ENCODE measurements at regions not wholly inside any gene's neighbourhood (a gene's known extent, or its start where the extent isn't known, plus 50 kb on each side); places are given as distances from the start of the nearest gene placed in this dataset.

DNA sequence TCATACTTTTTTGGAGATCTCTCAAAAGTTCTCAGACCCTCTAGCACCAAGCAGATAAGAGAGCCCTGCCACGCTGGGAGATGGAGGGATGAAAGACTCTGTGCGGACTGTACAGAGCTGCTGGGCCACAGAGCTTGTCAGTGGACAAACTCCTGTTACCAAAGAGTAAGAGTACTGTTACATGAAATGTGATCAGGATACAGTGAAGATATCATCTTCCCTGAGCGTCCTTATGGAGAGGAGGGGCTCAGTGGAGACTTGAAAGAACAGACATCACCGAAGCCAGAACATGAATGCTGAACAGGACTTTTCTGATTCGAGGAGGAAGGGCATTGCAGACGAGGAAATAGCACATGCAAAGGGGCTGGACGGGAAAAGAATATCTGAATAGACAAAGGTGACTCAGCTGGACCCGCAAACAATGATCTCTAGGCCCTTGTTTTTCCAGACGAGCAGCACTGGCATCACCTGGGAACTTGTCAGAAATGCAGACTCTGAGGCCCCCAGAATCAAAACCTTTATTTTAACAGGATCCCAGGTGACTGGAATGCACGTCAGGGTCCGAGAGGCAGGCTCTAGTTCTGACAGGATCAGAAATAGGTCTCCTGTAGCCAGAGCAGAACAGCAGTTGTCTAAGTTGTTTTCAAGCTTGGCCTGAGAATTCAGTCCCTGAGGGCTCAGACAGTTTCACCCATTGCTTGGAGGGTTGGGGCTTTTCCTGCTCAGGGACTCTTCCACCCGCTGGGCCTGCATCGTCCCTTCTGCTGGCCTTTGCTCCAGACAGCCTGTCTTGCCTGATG lies 277.9 kb downstream of the RPLP1 start:
- DNase-seq (ENCODE audit: low spot score), result no peak

GRCh38 chr15:69731081-69731330 lies 278.4 kb downstream of the RPLP1 start:
- no peak for ATAC-seq
- DNase-seq (ENCODE audit: low spot score), result no peak

More for the DNA sequence above, 277.9 kb downstream of the RPLP1 start:
- no peak for ATAC-seq

DNA sequence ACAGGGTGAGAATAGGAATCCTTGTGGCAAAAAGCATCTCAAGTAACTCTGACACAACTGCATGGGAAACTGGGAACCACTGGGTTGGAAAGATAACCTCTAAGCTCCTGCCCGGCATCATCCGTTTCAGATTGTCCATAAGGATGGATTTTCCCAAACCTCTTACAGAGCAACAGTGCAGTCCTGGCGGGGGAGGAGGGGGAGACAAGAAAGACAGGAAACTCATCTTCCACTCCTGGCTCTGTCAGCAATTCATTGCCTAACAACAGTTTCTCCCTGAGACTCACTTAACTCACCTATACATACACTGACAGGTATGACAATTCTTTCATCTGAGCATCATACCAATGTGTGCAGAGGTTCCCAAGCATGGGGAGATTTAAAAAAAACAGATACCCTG lies 279.0 kb downstream of the RPLP1 start:
- ATAC-seq (no peak), DNase-seq (ENCODE audit: low spot score) (no peak)

GRCh38 chr15:69732133-69732532 lies 279.5 kb downstream of the RPLP1 start:
- no peak for DNase-seq (ENCODE audit: low spot score)
- ATAC-seq, result peak; percentile 34

DNA sequence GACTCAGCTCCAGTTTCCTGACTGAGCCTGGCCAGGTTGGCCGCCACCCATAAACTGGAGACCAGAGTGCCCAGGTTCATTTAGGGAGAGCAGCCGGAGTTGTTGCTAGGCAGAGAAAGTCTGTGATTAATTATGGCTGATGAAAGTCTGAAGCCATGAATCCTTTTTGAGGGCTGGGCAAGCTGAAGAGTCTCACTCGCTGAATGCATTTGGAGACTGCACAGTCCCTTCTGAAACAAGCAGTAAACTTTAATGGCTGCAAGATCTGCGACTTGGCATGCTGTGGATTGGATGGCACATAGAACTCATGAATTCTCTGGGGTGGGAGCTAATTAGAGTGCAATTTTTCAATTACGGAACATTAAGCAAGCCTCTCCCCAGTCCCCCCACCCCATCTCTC lies 282.1 kb downstream of the RPLP1 start:
- DNase-seq (ENCODE audit: low spot score) (no peak), ATAC-seq (no peak)

GRCh38 chr15:69735121-69735520 lies 282.5 kb downstream of the RPLP1 start:
- ATAC-seq (no peak), DNase-seq (ENCODE audit: low spot score) (no peak)

DNA sequence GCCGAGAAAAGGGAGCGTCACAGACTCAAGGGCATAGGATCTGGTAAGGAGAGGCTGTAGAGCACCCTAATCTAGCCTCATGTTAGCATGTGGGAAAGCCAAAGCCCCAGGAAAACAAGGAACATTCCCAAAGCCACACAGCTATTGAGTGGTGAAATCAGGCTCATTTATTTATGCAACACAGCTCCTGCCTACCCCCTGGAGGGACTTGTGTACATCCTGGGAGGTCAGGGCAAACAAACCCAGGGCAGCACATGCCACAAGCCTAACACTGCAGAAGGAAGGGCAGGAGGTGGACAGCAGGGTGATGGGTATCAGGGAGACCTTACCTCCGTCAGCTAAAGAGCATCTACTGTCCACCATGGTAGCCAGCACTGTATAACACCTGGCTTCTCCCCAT lies 283.5 kb downstream of the RPLP1 start:
- DNase-seq (ENCODE audit: low spot score) (no peak), ATAC-seq (no peak)

- DNase-seq (ENCODE audit: low spot score) (no peak), ATAC-seq (no peak)
Observed at GRCh38 chr15:69737916-69738315, 285.3 kb downstream of the RPLP1 start.

DNA sequence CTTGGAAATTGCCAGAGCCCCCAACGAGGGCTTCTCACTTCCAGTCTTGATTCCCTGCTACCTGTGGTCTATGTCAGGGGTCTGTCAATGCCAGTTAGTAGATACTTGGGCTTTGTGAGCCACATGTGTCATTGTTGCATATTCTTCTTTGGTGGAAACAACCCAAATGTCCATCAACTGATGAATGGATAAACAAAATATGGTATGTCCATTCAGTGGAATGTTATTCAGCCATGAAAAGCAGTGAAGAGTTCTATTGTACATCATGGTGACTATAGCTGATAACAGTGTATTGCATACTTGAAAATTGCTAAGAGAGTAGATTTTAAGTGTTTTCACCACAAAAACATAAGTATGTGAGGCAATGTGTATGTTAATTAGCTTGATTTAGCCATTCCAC lies 288.1 kb downstream of the RPLP1 start:
- ATAC-seq (no peak), DNase-seq (ENCODE audit: low spot score) (no peak)

DNA sequence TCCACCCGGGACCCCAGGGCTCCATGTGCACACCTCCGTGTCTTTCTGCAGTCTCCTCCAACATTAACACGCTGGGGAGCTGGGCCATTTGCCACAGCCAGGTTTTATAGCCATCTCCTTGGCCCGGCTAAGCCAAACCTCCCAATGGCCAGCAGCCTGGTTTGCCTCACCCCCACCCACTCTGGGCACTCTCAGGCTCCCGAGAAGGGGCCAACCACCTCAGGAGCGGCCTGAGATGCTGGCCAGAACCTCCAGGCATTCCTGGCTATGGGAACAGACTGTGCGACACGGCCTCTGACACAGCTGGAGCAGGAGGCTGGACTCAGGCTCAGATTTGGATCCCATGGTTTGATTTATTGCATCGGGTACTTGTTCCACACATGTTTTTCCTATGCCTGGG lies 289.7 kb downstream of the RPLP1 start:
- ATAC-seq (no peak), DNase-seq (ENCODE audit: low spot score) (no peak)

DNA sequence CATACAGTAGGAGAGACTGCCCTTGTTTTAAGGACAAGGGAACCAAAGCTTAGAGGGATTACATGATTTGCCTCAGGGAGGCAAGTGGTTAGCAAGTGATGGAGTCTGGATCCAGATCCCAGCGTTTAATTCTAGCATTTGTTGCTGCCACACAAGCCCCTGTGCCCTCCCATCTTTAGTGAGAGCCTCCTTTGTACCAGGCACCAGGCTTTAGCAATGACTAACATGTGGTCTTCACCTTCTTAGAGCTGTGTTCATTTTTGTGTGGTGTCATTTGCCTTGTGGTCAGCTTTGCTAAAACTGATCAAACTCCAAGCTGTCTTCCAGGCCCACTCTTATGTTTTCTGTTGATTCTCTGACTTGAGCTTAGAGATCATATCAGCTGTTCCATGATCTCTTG lies 290.5 kb downstream of the RPLP1 start:
- DNase-seq (ENCODE audit: low spot score) (no peak), ATAC-seq (no peak)

- ATAC-seq, result no peak
Observed at GRCh38 chr15:69744391-69745162, 292.0 kb downstream of the RPLP1 start.

DNA sequence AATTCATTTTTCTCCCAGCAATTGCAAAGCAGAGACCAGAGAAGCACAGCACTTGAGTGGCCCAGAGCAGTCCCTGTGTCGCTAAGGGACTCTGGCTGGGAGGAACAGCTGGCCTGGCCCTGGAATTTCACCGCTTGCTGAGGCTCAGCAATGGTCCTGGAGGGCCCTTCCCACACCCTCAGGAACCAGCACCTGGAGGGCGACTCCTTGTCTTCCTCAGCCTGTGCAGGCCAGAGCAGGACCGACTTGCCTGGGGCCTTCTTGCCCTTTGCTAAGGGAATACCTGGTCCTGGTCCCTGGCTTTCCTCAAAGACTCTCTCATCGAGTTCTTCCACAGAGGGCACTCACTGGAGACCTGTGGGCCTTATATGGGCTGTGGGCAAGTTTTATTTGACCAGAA lies 294.6 kb downstream of the RPLP1 start:
- ATAC-seq, result no peak
- peak; percentile 35 for DNase-seq (ENCODE audit: low spot score)

More at GRCh38 chr15:69744391-69745162, 292.0 kb downstream of the RPLP1 start:
- DNase-seq (ENCODE audit: low spot score), result no peak

GRCh38 chr15:69748131-69748530 lies 295.5 kb downstream of the RPLP1 start:
- ATAC-seq, result no peak
- peak; percentile 30 for DNase-seq (ENCODE audit: low spot score)

- DNase-seq (ENCODE audit: low spot score), result peak; percentile 33
- ATAC-seq, result no peak
Observed at GRCh38 chr15:69748576-69749185, 296.1 kb downstream of the RPLP1 start.

DNA sequence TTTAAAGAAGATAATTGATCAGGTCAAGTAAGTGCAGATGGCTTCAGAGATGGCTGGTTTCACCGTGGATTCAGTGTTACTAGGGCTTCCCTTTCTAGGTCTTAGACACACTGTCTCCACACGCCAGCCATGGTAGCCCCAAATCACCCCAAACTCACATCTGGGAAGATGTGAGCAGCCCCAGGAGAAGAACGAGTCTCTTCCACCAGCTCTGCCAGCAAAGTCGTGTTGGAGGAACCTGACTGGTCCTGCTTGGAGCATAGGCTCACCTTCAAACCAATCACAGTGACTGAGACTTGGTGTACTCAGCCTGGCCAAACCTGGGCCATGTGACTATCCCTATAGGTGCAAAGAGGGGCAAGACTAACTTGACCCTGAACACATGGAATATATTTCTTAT lies 296.7 kb downstream of the RPLP1 start:
- no peak for ATAC-seq

GRCh38 chr15:69749797-69750196 lies 297.2 kb downstream of the RPLP1 start:
- ATAC-seq (peak; percentile 52), DNase-seq (ENCODE audit: low spot score) (no peak)

More for the DNA sequence above, 296.7 kb downstream of the RPLP1 start:
- no peak for DNase-seq (ENCODE audit: low spot score)

GRCh38 chr15:69750253-69750652 lies 297.6 kb downstream of the RPLP1 start:
- ATAC-seq (no peak), DNase-seq (ENCODE audit: low spot score) (no peak)

GRCh38 chr15:69751147-69751546 lies 298.5 kb downstream of the RPLP1 start:
- ATAC-seq, result no peak
- DNase-seq (ENCODE audit: low spot score), result no peak

DNA sequence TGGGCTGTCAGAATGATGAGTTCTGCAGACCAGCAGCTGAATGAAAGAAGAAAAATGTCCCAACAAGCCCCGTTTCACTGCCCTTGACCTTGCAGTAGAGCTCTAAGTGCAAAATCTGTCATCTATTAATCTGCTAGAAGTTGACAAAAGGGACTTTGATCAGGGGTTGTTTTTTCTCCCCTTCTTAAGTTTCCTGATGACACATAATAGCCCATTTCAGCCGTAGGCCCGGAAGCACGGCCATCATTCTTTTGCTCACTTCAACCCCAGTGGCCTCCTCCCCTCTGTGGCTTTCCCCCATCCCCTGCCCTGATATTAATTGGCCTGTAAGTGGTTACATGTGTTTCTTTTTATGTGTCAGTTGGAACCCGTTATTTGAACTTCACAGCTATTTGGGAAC lies 298.9 kb downstream of the RPLP1 start:
- no peak for ATAC-seq
- no peak for DNase-seq (ENCODE audit: low spot score)

GRCh38 chr15:69753867-69754266 lies 301.2 kb downstream of the RPLP1 start:
- DNase-seq (ENCODE audit: low spot score), result no peak
- no peak for ATAC-seq

GRCh38 chr15:69754313-69754712 lies 301.7 kb downstream of the RPLP1 start:
- ATAC-seq, result no peak

More at GRCh38 chr15:69754313-69754712, 301.7 kb downstream of the RPLP1 start:
- no peak for DNase-seq (ENCODE audit: low spot score)

All from left lobe of liver (tissue), 2 donors.